ENCODE measurements at regions not wholly inside any gene's neighbourhood (a gene's known extent, or its start where the extent isn't known, plus 50 kb on each side); places are given as distances from the start of the nearest gene placed in this dataset.
"Not testable (repeated sequence)": the region's sequence is repeated elsewhere in the genome, so short reads cannot be mapped to it uniquely, and the experiment has no call there.

- H2BK120ac ChIP-seq (ENCODE audit: low read depth, low read length); H3K79me2 ChIP-seq (ENCODE audit: control insufficient read depth, insufficient read depth, low read length): not testable (repeated sequence)
Measured at GRCh38 chr2:139673447-139673846, 893.3 kb upstream of the NXPH2 start.

GRCh38 chr2:139669675-139670074 is 889.5 kb upstream of the NXPH2 start:
- no peak overlapping the region for H3K23ac ChIP-seq (ENCODE audit: low read length)
- H3K9ac ChIP-seq (ENCODE audit: low read length), result no peak overlapping the region
- no peak overlapping the region for H3K4me2 ChIP-seq (ENCODE audit: low read length)
- no peak overlapping the region for H2AK5ac ChIP-seq (ENCODE audit: low read length)
- no peaks in the 10 kb centered on the region for H3K27me3 ChIP-seq (ENCODE audit: insufficient read depth, low read length, poor library complexity)
- H2BK5ac ChIP-seq (ENCODE audit: low read length), result no peak overlapping the region
- no peak for DNase-seq
- H4K8ac ChIP-seq (ENCODE audit: low read depth, low read length), result no peak overlapping the region
- no CpG with 5 or more reads among the region's 2 CpGs for WGBS (ENCODE audit: extremely low coverage, insufficient coverage, low lambda C conversion rate)
- no peak overlapping the region for H3K56ac ChIP-seq (ENCODE audit: low read length)
- H3K4me3 ChIP-seq (ENCODE audit: low read length), result no peak overlapping the region
- no peak overlapping the region for H3K18ac ChIP-seq (ENCODE audit: low read length)
- H3K79me1 ChIP-seq (ENCODE audit: low read length), result no peaks in the 10 kb centered on the region
- no peak overlapping the region for H4K5ac ChIP-seq (ENCODE audit: low read length)
- no peak overlapping the region for H3K4ac ChIP-seq (ENCODE audit: low read depth, low read length)
- no peak overlapping the region for H3K27ac ChIP-seq (ENCODE audit: low read depth, low read length)
- no peak overlapping the region for H2BK120ac ChIP-seq (ENCODE audit: low read depth, low read length)
- no peak overlapping the region for H2BK15ac ChIP-seq (replicated peaks; ENCODE audit: low read depth)
- H3K79me2 ChIP-seq (ENCODE audit: control insufficient read depth, insufficient read depth, low read length), result no peaks in the 10 kb centered on the region
- H3K4me1 ChIP-seq (ENCODE audit: control insufficient read depth, low read depth, low read length), result no peaks in the 10 kb centered on the region
- H3K36me3 ChIP-seq (ENCODE audit: control insufficient read depth, insufficient read depth, low read length), result no peaks in the 10 kb centered on the region

More at GRCh38 chr2:139673447-139673846, 893.3 kb upstream of the NXPH2 start:
- H3K9ac ChIP-seq (ENCODE audit: low read length); H3K4ac ChIP-seq (ENCODE audit: low read depth, low read length); H3K23ac ChIP-seq (ENCODE audit: low read length); H3K27ac ChIP-seq (ENCODE audit: low read depth, low read length); H2AK5ac ChIP-seq (ENCODE audit: low read length); H4K5ac ChIP-seq (ENCODE audit: low read length); H3K4me2 ChIP-seq (ENCODE audit: low read length); H3K79me1 ChIP-seq (ENCODE audit: low read length); H3K4me3 ChIP-seq (ENCODE audit: low read length); H3K27me3 ChIP-seq (ENCODE audit: insufficient read depth, low read length, poor library complexity); H3K36me3 ChIP-seq (ENCODE audit: control insufficient read depth, insufficient read depth, low read length); H3K56ac ChIP-seq (ENCODE audit: low read length); H2BK5ac ChIP-seq (ENCODE audit: low read length); H4K8ac ChIP-seq (ENCODE audit: low read depth, low read length); DNase-seq; H3K18ac ChIP-seq (ENCODE audit: low read length); H2BK15ac ChIP-seq (replicated peaks; ENCODE audit: low read depth); H3K4me1 ChIP-seq (ENCODE audit: control insufficient read depth, low read depth, low read length): not testable (repeated sequence)
- WGBS (ENCODE audit: extremely low coverage, insufficient coverage, low lambda C conversion rate), result no CpG with 5 or more reads among the region's 4 CpGs

- H3K79me2 ChIP-seq (ENCODE audit: control insufficient read depth, insufficient read depth, low read length), result no peaks in the 10 kb centered on the region
- DNase-seq, result no peak
- no peaks in the 10 kb centered on the region for H3K79me1 ChIP-seq (ENCODE audit: low read length)
- H4K5ac ChIP-seq (ENCODE audit: low read length), result no peak overlapping the region
- no peak overlapping the region for H4K8ac ChIP-seq (ENCODE audit: low read depth, low read length)
- H3K9ac ChIP-seq (ENCODE audit: low read length), result no peak overlapping the region
- no peaks in the 10 kb centered on the region for H3K36me3 ChIP-seq (ENCODE audit: control insufficient read depth, insufficient read depth, low read length)
- H3K56ac ChIP-seq (ENCODE audit: low read length), result no peak overlapping the region
- no peak overlapping the region for H3K18ac ChIP-seq (ENCODE audit: low read length)
- no peak overlapping the region for H3K23ac ChIP-seq (ENCODE audit: low read length)
- no peak overlapping the region for H2BK120ac ChIP-seq (ENCODE audit: low read depth, low read length)
- no peaks in the 10 kb centered on the region for H3K4me1 ChIP-seq (ENCODE audit: control insufficient read depth, low read depth, low read length)
- H2BK5ac ChIP-seq (ENCODE audit: low read length), result no peak overlapping the region
- H2BK15ac ChIP-seq (replicated peaks; ENCODE audit: low read depth), result no peak overlapping the region
- no peak overlapping the region for H3K4me3 ChIP-seq (ENCODE audit: low read length)
- no peak overlapping the region for H3K4ac ChIP-seq (ENCODE audit: low read depth, low read length)
- H3K27me3 ChIP-seq (ENCODE audit: insufficient read depth, low read length, poor library complexity), result no peaks in the 10 kb centered on the region
- no peak overlapping the region for H2AK5ac ChIP-seq (ENCODE audit: low read length)
- H3K4me2 ChIP-seq (ENCODE audit: low read length), result no peak overlapping the region
- no peak overlapping the region for H3K27ac ChIP-seq (ENCODE audit: low read depth, low read length)
Measured at GRCh38 chr2:139652385-139652784, 872.2 kb upstream of the NXPH2 start.

- H4K8ac ChIP-seq (ENCODE audit: low read depth, low read length), result no peak overlapping the region
- no peak overlapping the region for H3K4me3 ChIP-seq (ENCODE audit: low read length)
- no peaks in the 10 kb centered on the region for H3K27me3 ChIP-seq (ENCODE audit: insufficient read depth, low read length, poor library complexity)
- no peak overlapping the region for H4K5ac ChIP-seq (ENCODE audit: low read length)
- H3K79me2 ChIP-seq (ENCODE audit: control insufficient read depth, insufficient read depth, low read length), result no peaks in the 10 kb centered on the region
- H3K4ac ChIP-seq (ENCODE audit: low read depth, low read length), result no peak overlapping the region
- H3K36me3 ChIP-seq (ENCODE audit: control insufficient read depth, insufficient read depth, low read length), result no peaks in the 10 kb centered on the region
- H3K18ac ChIP-seq (ENCODE audit: low read length), result no peak overlapping the region
- H3K56ac ChIP-seq (ENCODE audit: low read length), result no peak overlapping the region
- H2BK120ac ChIP-seq (ENCODE audit: low read depth, low read length), result no peak overlapping the region
- H2AK5ac ChIP-seq (ENCODE audit: low read length), result no peak overlapping the region
- H3K4me2 ChIP-seq (ENCODE audit: low read length), result no peak overlapping the region
- no peaks in the 10 kb centered on the region for H3K79me1 ChIP-seq (ENCODE audit: low read length)
- H2BK5ac ChIP-seq (ENCODE audit: low read length), result no peak overlapping the region
- no peak overlapping the region for H2BK15ac ChIP-seq (replicated peaks; ENCODE audit: low read depth)
- no peaks in the 10 kb centered on the region for H3K4me1 ChIP-seq (ENCODE audit: control insufficient read depth, low read depth, low read length)
- no peak overlapping the region for H3K9ac ChIP-seq (ENCODE audit: low read length)
- H3K27ac ChIP-seq (ENCODE audit: low read depth, low read length), result no peak overlapping the region
- H3K23ac ChIP-seq (ENCODE audit: low read length), result no peak overlapping the region
- DNase-seq, result no peak
Measured at GRCh38 chr2:139645617-139646016, 865.4 kb upstream of the NXPH2 start.

GRCh38 chr2:139643139-139643538 is 862.9 kb upstream of the NXPH2 start:
- Histone ChIP-seq H4K5ac (ENCODE audit: low read length) (no peak overlapping the region), H3K36me3 (ENCODE audit: control insufficient read depth, insufficient read depth, low read length) (no peaks in the 10 kb centered on the region), H2BK5ac (ENCODE audit: low read length) (no peak overlapping the region), H3K18ac (ENCODE audit: low read length) (no peak overlapping the region), H3K79me1 (ENCODE audit: low read length) (no peaks in the 10 kb centered on the region), H2BK15ac (replicated peaks; ENCODE audit: low read depth) (no peak overlapping the region), H3K9ac (ENCODE audit: low read length) (no peak overlapping the region), H3K4ac (ENCODE audit: low read depth, low read length) (no peak overlapping the region), H3K79me2 (ENCODE audit: control insufficient read depth, insufficient read depth, low read length) (no peaks in the 10 kb centered on the region), H2BK120ac (ENCODE audit: low read depth, low read length) (no peak overlapping the region), H4K8ac (ENCODE audit: low read depth, low read length) (no peak overlapping the region), H2AK5ac (ENCODE audit: low read length) (no peak overlapping the region), H3K4me1 (ENCODE audit: control insufficient read depth, low read depth, low read length) (no peaks in the 10 kb centered on the region), H3K27ac (ENCODE audit: low read depth, low read length) (no peak overlapping the region), H3K4me3 (ENCODE audit: low read length) (no peak overlapping the region), H3K4me2 (ENCODE audit: low read length) (no peak overlapping the region), H3K56ac (ENCODE audit: low read length) (no peak overlapping the region), H3K23ac (ENCODE audit: low read length) (no peak overlapping the region), H3K27me3 (ENCODE audit: insufficient read depth, low read length, poor library complexity) (no peaks in the 10 kb centered on the region)
- no peak for DNase-seq

- WGBS (ENCODE audit: extremely low coverage, insufficient coverage, low lambda C conversion rate), result no CpG with 5 or more reads among the region's 1 CpG
- H3K27ac ChIP-seq (ENCODE audit: low read depth, low read length), result no peak overlapping the region
- H3K23ac ChIP-seq (ENCODE audit: low read length), result no peak overlapping the region
- no peak overlapping the region for H2BK15ac ChIP-seq (replicated peaks; ENCODE audit: low read depth)
- H2BK120ac ChIP-seq (ENCODE audit: low read depth, low read length), result no peak overlapping the region
- H3K79me1 ChIP-seq (ENCODE audit: low read length), result no peaks in the 10 kb centered on the region
- H3K79me2 ChIP-seq (ENCODE audit: control insufficient read depth, insufficient read depth, low read length), result no peaks in the 10 kb centered on the region
- H3K56ac ChIP-seq (ENCODE audit: low read length), result no peak overlapping the region
- H3K4me1 ChIP-seq (ENCODE audit: control insufficient read depth, low read depth, low read length), result no peaks in the 10 kb centered on the region
- H2AK5ac ChIP-seq (ENCODE audit: low read length), result no peak overlapping the region
- H3K27me3 ChIP-seq (ENCODE audit: insufficient read depth, low read length, poor library complexity), result no peaks in the 10 kb centered on the region
- no peak overlapping the region for H3K4me3 ChIP-seq (ENCODE audit: low read length)
- DNase-seq, result no peak
- H2BK5ac ChIP-seq (ENCODE audit: low read length), result no peak overlapping the region
- H3K4ac ChIP-seq (ENCODE audit: low read depth, low read length), result no peak overlapping the region
- H3K36me3 ChIP-seq (ENCODE audit: control insufficient read depth, insufficient read depth, low read length), result no peaks in the 10 kb centered on the region
- no peak overlapping the region for H3K9ac ChIP-seq (ENCODE audit: low read length)
- no peak overlapping the region for H3K4me2 ChIP-seq (ENCODE audit: low read length)
- H4K5ac ChIP-seq (ENCODE audit: low read length), result no peak overlapping the region
- H3K18ac ChIP-seq (ENCODE audit: low read length), result no peak overlapping the region
- H4K8ac ChIP-seq (ENCODE audit: low read depth, low read length), result no peak overlapping the region
Measured at GRCh38 chr2:139631966-139632365, 851.8 kb upstream of the NXPH2 start.
